Vagina (tissue), 2 donors: ENCODE measurements at regions not wholly inside any gene's neighbourhood (a gene's known extent, or its start where the extent isn't known, plus 50 kb on each side); places are given as distances from the start of the nearest gene placed in this dataset.

ENCODE experiments used
- CTCF ChIP-seq, 3 experiments: fragments of 450-650 bp in 2 of 3; fragments of 200-600 bp in 1 of 3; sonication (generic) in 1 of 3; IDR thresholded peaks; one replicate each; pipeline ENCODE4 v1.5.1; 2017 to 2019; ENCODE audit warnings: antibody characterized with exemption in 3 of 3, mild to moderate bottlenecking in 2 of 3, moderate library complexity in 2 of 3
- POLR2A ChIP-seq, 2 donors: fragments of 450-650 bp; IDR thresholded peaks; one replicate each; pipeline ENCODE4 v1.6.1; 2017; ENCODE audit warnings: antibody characterized with exemption in 2 of 2, mild to moderate bottlenecking in 2 of 2, moderate library complexity in 2 of 2
- POLR2AphosphoS5 ChIP-seq, 2 donors: sonication (generic); formaldehyde crosslinking; IDR thresholded peaks; one replicate each; pipeline ENCODE4 v1.9.0; 2017; ENCODE audit warnings: antibody characterized with exemption in 2 of 2, mild to moderate bottlenecking in 2 of 2, low read depth in 1 of 2; ENCODE audit not compliant: insufficient read depth in 1 of 2

GRCh38 chr2:7607441-7608173 lies 690.4 kb downstream of the RNF144A start:
- no peak for TF ChIP-seq CTCF (IDR thresholded peaks at IDR 0.05)
- no peak for TF ChIP-seq POLR2A (IDR thresholded peaks at IDR 0.05)
- no peak for TF ChIP-seq POLR2AphosphoS5 (IDR thresholded peaks at IDR 0.05; ENCODE audit: insufficient read depth in 1 of 2, low read depth in 1 of 2)
